ENCODE measurements at regions not wholly inside any gene's neighbourhood (a gene's known extent, or its start where the extent isn't known, plus 50 kb on each side); places are given as distances from the start of the nearest gene placed in this dataset.
"Not testable (repeated sequence)": the region's sequence is repeated elsewhere in the genome, so short reads cannot be mapped to it uniquely, and the experiment has no call there.

- TF ChIP-seq JUND (IDR thresholded peaks at IDR 0.05; ENCODE audit: borderline replicate concordance, low read depth, low read length); JUND (tag; IDR thresholded peaks at IDR 0.05; ENCODE audit: borderline replicate concordance, low read depth, low read length); ZNF316 (IDR thresholded peaks at IDR 0.05); TCF7 (IDR thresholded peaks at IDR 0.05; ENCODE audit: borderline replicate concordance); XRCC5 (IDR thresholded peaks at IDR 0.05; ENCODE audit: low read depth, low read length); PHF21A (IDR thresholded peaks at IDR 0.05; ENCODE audit: borderline replicate concordance, low read depth); CTCF (IDR thresholded peaks at IDR 0.05 in 2 of 3, conservative IDR thresholded peaks at IDR 0.05 in 1 of 3; ENCODE audit: insufficient read depth in 2 of 3, low read depth in 1 of 3, low read length in 3 of 3); JUNB (CRISPR knock-in tag; conservative IDR thresholded peaks at IDR 0.05); GTF2A2 (tag; IDR thresholded peaks at IDR 0.05): not testable (repeated sequence)
These were observed 234.0 kb upstream of the VKORC1L1 start for GRCh38 chr7:65638918-65639317.

Measured in K562 (cell line).